Trophoblast cell (in vitro differentiated cells and primary cell): ENCODE measurements at regions not wholly inside any gene's neighbourhood (a gene's known extent, or its start where the extent isn't known, plus 50 kb on each side); places are given as distances from the start of the nearest gene placed in this dataset.
A peak's percentile ranks its signal among the peaks of the same experiment; 100 is the strongest.
"Not testable (repeated sequence)": the region's sequence is repeated elsewhere in the genome, so short reads cannot be mapped to it uniquely, and the experiment has no call there.

Experiments used
- DNase-seq, 2 donors: peaks; one replicate each; pipeline ENCODE4 v3.0.0-alpha.2; 2016
- H2AFZ ChIP-seq: 2 replicates; pipeline ENCODE4 v1.6.1; 2013; ENCODE audit warnings: low read length, moderate library complexity, mild to moderate bottlenecking; ENCODE audit not compliant: insufficient read depth, poor library complexity
- H2AK5ac ChIP-seq: 2 replicates; pipeline ENCODE4 v1.6.1; 2013; ENCODE audit warnings: mild to moderate bottlenecking, low read length
- H2BK120ac ChIP-seq: 2 replicates; pipeline ENCODE4 v1.6.1; 2013; ENCODE audit warnings: low read length, mild to moderate bottlenecking, moderate library complexity; ENCODE audit not compliant: insufficient read depth, poor library complexity
- H2BK12ac ChIP-seq: 2 replicates; pipeline ENCODE4 v1.6.1; 2013; ENCODE audit warnings: mild to moderate bottlenecking, low read length, moderate library complexity
- H2BK5ac ChIP-seq: 2 replicates; pipeline ENCODE4 v1.6.1; 2013; ENCODE audit warnings: low read length, low read depth, moderate library complexity, mild to moderate bottlenecking; ENCODE audit not compliant: poor library complexity
- H3K14ac ChIP-seq: 2 replicates; pipeline ENCODE4 v1.6.1; 2013; ENCODE audit warnings: mild to moderate bottlenecking, low read length
- H3K18ac ChIP-seq: 2 replicates; pipeline ENCODE4 v1.6.1; 2013; ENCODE audit warnings: mild to moderate bottlenecking, low read length
- H3K23ac ChIP-seq: 2 replicates; pipeline ENCODE4 v1.6.1; 2013; ENCODE audit warnings: low read length
- H3K27ac ChIP-seq: 2 replicates; pipeline ENCODE4 v1.5.1; 2013; ENCODE audit warnings: low read depth, mild to moderate bottlenecking, inconsistent platforms, low read length, moderate library complexity
- H3K27me3 ChIP-seq: 2 replicates; pipeline ENCODE4 v1.6.1; 2013; ENCODE audit warnings: inconsistent platforms, mild to moderate bottlenecking, low read length, moderate library complexity; ENCODE audit not compliant: insufficient read depth
- H3K36me3 ChIP-seq, 2 experiments: 1 replicate in 1 of 2; 2 replicates in 1 of 2; pipeline ENCODE4 v1.6.1; 2013; ENCODE audit warnings: low read length in 2 of 2, mild to moderate bottlenecking in 2 of 2, moderate library complexity in 1 of 2; ENCODE audit not compliant: insufficient read depth in 2 of 2, control insufficient read depth in 1 of 2
- H3K4ac ChIP-seq: 2 replicates; pipeline ENCODE4 v1.6.1; 2013; ENCODE audit warnings: low read depth, mild to moderate bottlenecking, low read length, moderate library complexity
- H3K4me1 ChIP-seq, 2 experiments: 1 replicate in 1 of 2; 2 replicates in 1 of 2; pipeline ENCODE4 v1.6.1; 2013; ENCODE audit warnings: low read length in 2 of 2, mild to moderate bottlenecking in 2 of 2, moderate library complexity in 1 of 2; ENCODE audit not compliant: insufficient read depth in 2 of 2, control insufficient read depth in 1 of 2
- H3K4me2 ChIP-seq: 2 replicates; pipeline ENCODE4 v1.6.1; 2013; ENCODE audit warnings: inconsistent platforms, mild to moderate bottlenecking, low read length, moderate library complexity
- H3K4me3 ChIP-seq: 2 replicates; pipeline ENCODE4 v1.5.1; 2013; ENCODE audit warnings: mild to moderate bottlenecking, low read depth, low read length, inconsistent platforms
- H3K79me1 ChIP-seq: one replicate; pipeline ENCODE4 v1.6.1; 2013; ENCODE audit warnings: low read length
- H3K79me2 ChIP-seq: 2 replicates; pipeline ENCODE4 v1.6.1; 2013; ENCODE audit warnings: low read length, mild to moderate bottlenecking; ENCODE audit not compliant: control insufficient read depth, insufficient read depth, poor library complexity
- H3K9ac ChIP-seq: 2 replicates; pipeline ENCODE4 v1.6.1; 2013; ENCODE audit warnings: mild to moderate bottlenecking, low read length
- H3K9me3 ChIP-seq: 2 replicates; pipeline ENCODE4 v1.6.1; 2013; ENCODE audit warnings: low read depth, mild to moderate bottlenecking, control low read depth, inconsistent platforms, low read length; ENCODE audit not compliant: insufficient read depth
- H4K12ac ChIP-seq: 2 replicates; pipeline ENCODE4 v1.6.1; 2013; ENCODE audit warnings: low read depth, mild to moderate bottlenecking, low read length, moderate library complexity
- H4K8ac ChIP-seq: 2 replicates; pipeline ENCODE4 v1.6.1; 2013; ENCODE audit warnings: low read depth, mild to moderate bottlenecking, low read length, moderate library complexity
- H4K91ac ChIP-seq: one replicate; pipeline ENCODE4 v1.6.1; 2013; ENCODE audit warnings: low read depth, mild to moderate bottlenecking, low read length, moderate library complexity
- WGBS: extraction: QIAGEN DNeasy Blood & Tissue Kit; methylation state at CpG from one replicate; pipeline ENCODE4 v1.1.7; 2013; ENCODE audit warnings: missing lambda C conversion rate; ENCODE audit not compliant: insufficient read length, insufficient coverage; ENCODE audit errors: extremely low coverage; 5-methylcytosine and 5-hydroxymethylcytosine counted together

GRCh38 chr12:9341260-9341585, 133.0 kb upstream of the PZP start:
- no peak overlapping the region for H4K8ac ChIP-seq
- WGBS: no CpG with 5 or more reads among the region's 2 CpGs

GRCh38 chr12:9340422-9341259, 132.4 kb upstream of the PZP start:
- H4K8ac ChIP-seq: no peak overlapping the region
- H3K18ac ChIP-seq: no peak overlapping the region
- no CpG with 5 or more reads among the region's 8 CpGs for WGBS
- no peak overlapping the region for H2BK120ac ChIP-seq
- no peak overlapping the region for H3K23ac ChIP-seq
- H3K79me1 ChIP-seq: no peaks in the 10 kb centered on the region
- no peak overlapping the region for H3K4me2 ChIP-seq
- peak in 1 of 2 donors; percentile 48 for DNase-seq
- no peak overlapping the region for H4K12ac ChIP-seq
- H2AFZ ChIP-seq: no peak overlapping the region
- H3K27me3 ChIP-seq: no peaks in the 10 kb centered on the region
- no peaks in the 10 kb centered on the region for H3K4me1 ChIP-seq
- H3K9ac ChIP-seq: no peak overlapping the region
- no peak overlapping the region for H3K4me3 ChIP-seq
- H3K27ac ChIP-seq: no peak overlapping the region
- peaks cover 4% of the 10 kb centered on the region for H3K9me3 ChIP-seq
- no peaks in the 10 kb centered on the region for H3K36me3 ChIP-seq
- no peak overlapping the region for H2BK5ac ChIP-seq
- no peak overlapping the region for H3K4ac ChIP-seq
- no peak overlapping the region for H2AK5ac ChIP-seq
- no peaks in the 10 kb centered on the region for H3K79me2 ChIP-seq
- H3K14ac ChIP-seq: no peak overlapping the region
- H4K91ac ChIP-seq: no peak overlapping the region
- H2BK12ac ChIP-seq: no peak overlapping the region

More at GRCh38 chr12:9341260-9341585, 133.0 kb upstream of the PZP start:
- Histone ChIP-seq H3K27ac (no peak overlapping the region), H2AFZ (no peak overlapping the region), H4K12ac (no peak overlapping the region), H2BK5ac (no peak overlapping the region), H3K4ac (no peak overlapping the region), H3K4me2 (no peak overlapping the region), H3K14ac (no peak overlapping the region), H2AK5ac (no peak overlapping the region), H3K18ac (no peak overlapping the region), H3K27me3 (no peaks in the 10 kb centered on the region), H3K36me3 (no peaks in the 10 kb centered on the region), H3K79me2 (no peaks in the 10 kb centered on the region), H4K91ac (no peak overlapping the region), H2BK120ac (no peak overlapping the region), H3K9ac (no peak overlapping the region), H3K9me3 (no peaks in the 10 kb centered on the region), H3K4me1 (peaks cover 0 to 3% of the 10 kb centered on the region in 2 experiments), H3K23ac (no peak overlapping the region), H3K79me1 (no peaks in the 10 kb centered on the region), H2BK12ac (no peak overlapping the region), H3K4me3 (no peak overlapping the region)
- DNase-seq: no peak

- H3K4ac ChIP-seq: no peak overlapping the region
- no peak overlapping the region for H3K23ac ChIP-seq
- no peak overlapping the region for H2BK5ac ChIP-seq
- no peak for DNase-seq
- H3K14ac ChIP-seq: no peak overlapping the region
- H3K27ac ChIP-seq: no peak overlapping the region
- no peaks in the 10 kb centered on the region for H3K4me1 ChIP-seq
- no peak overlapping the region for H2BK12ac ChIP-seq
- H4K12ac ChIP-seq: no peak overlapping the region
- no peak overlapping the region for H3K9ac ChIP-seq
- H4K91ac ChIP-seq: no peak overlapping the region
- H3K9me3 ChIP-seq: peaks cover 4% of the 10 kb centered on the region
- no peak overlapping the region for H4K8ac ChIP-seq
- H3K18ac ChIP-seq: no peak overlapping the region
- H2BK120ac ChIP-seq: no peak overlapping the region
- H3K27me3 ChIP-seq: no peaks in the 10 kb centered on the region
- no peaks in the 10 kb centered on the region for H3K79me2 ChIP-seq
- H2AK5ac ChIP-seq: no peak overlapping the region
- H3K4me3 ChIP-seq: no peak overlapping the region
- H3K79me1 ChIP-seq: no peaks in the 10 kb centered on the region
- H2AFZ ChIP-seq: no peak overlapping the region
- H3K36me3 ChIP-seq: no peaks in the 10 kb centered on the region
- H3K4me2 ChIP-seq: no peak overlapping the region
These were observed 129.5 kb upstream of the PZP start for GRCh38 chr12:9337656-9338055.

- not testable (repeated sequence) for H3K23ac ChIP-seq, H3K14ac ChIP-seq, H3K4me1 ChIP-seq, H2BK120ac ChIP-seq, H3K27me3 ChIP-seq, H3K79me2 ChIP-seq, H3K27ac ChIP-seq, H3K9me3 ChIP-seq, H3K18ac ChIP-seq, H2AK5ac ChIP-seq, H3K4me2 ChIP-seq, H2BK12ac ChIP-seq, H3K4me3 ChIP-seq, H3K79me1 ChIP-seq, H3K9ac ChIP-seq, DNase-seq, H4K12ac ChIP-seq, H3K4ac ChIP-seq, H2BK5ac ChIP-seq, H4K91ac ChIP-seq, H4K8ac ChIP-seq, H2AFZ ChIP-seq, H3K36me3 ChIP-seq
- no CpG with 5 or more reads among the region's 7 CpGs for WGBS
These were observed 128.3 kb upstream of the PZP start for GRCh38 chr12:9336375-9337011.
